ENCODE measurements at regions not wholly inside any gene's neighbourhood (a gene's known extent, or its start where the extent isn't known, plus 50 kb on each side); places are given as distances from the start of the nearest gene placed in this dataset.

DNA sequence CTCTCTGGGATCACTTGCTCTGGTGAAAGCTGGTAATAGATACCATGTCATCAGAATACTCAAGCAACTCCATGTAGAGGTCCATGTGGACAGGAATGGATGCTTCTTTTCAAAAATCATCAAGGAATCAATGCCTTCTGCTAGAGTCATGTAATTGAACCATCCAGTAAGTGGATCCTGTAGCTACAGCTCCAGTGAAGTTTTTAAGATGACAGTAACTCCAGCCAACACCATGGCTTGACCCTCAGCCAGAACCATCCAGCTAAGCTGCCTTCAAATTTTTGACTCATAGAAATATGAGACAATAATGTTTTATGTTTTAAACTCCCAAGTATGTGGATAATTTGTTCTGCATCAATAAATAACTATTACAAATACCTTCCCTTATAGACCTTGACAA lies 923.7 kb downstream of the EPHA3 start:
- Histone ChIP-seq H3K9me3 (peaks cover 0 to 12% (median 0%) of the 10 kb centered on the region in 12 donors), H3K27me3 (no peaks in the 10 kb centered on the region), H3K4me1 (no peaks in the 10 kb centered on the region), H3K36me3 (no peaks in the 10 kb centered on the region), H3K4me3 (no peak overlapping the region), H3K27ac (no peak overlapping the region)
- no peak for DNase-seq
- intact Hi-C loops (cut with DNase I): no loop called here
- ATAC-seq: no peak
- no peak for TF ChIP-seq POLR2A (IDR thresholded peaks at IDR 0.05)
- TF ChIP-seq, protein P1, sequence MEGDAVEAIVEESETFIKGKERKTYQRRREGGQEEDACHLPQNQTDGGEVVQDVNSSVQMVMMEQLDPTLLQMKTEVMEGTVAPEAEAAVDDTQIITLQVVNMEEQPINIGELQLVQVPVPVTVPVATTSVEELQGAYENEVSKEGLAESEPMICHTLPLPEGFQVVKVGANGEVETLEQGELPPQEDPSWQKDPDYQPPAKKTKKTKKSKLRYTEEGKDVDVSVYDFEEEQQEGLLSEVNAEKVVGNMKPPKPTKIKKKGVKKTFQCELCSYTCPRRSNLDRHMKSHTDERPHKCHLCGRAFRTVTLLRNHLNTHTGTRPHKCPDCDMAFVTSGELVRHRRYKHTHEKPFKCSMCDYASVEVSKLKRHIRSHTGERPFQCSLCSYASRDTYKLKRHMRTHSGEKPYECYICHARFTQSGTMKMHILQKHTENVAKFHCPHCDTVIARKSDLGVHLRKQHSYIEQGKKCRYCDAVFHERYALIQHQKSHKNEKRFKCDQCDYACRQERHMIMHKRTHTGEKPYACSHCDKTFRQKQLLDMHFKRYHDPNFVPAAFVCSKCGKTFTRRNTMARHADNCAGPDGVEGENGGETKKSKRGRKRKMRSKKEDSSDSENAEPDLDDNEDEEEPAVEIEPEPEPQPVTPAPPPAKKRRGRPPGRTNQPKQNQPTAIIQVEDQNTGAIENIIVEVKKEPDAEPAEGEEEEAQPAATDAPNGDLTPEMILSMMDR (IDR thresholded peaks at IDR 0.05): no peak

DNA sequence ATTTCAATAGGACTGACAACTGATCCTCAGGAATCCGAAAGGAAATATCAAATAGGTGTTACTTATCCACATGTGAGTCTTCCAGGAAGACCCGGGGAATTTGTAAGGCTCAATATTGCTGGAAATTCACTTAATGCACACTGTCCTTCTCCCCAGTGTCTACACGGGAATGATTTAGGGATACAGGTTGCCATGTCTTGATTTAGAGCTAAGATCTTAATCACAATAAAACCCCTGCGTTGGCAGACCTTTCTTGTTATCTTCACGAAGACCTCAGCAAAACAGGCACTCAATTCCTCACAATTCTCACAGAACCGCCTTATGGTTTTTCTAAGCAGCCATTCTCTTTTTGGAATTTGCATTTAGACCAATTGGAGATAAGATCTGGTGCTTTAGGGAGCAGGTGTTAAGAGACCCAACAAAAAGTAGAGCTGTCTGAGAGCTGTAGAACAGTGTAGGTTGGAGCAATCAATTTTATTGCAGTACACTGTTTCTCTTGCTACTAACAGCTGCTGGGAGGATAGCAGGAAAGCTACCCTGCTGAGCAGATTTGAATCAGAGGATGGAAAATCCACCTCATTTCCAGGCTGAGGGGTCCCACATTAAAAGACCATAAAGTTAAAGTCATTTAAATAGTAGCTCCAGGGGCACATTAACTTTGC lies 925.7 kb downstream of the EPHA3 start:
- WGBS, 4 donors: 71 to 80% (median 76%) methylated on average over 6 of the region's 6 CpGs
- no peaks in the 10 kb centered on the region for H3K27me3 ChIP-seq
- DNase-seq (no peak), ATAC-seq (no peak)
- TF ChIP-seq, protein P1 (IDR thresholded peaks at IDR 0.05): no peak
- no peak for TF ChIP-seq POLR2A (IDR thresholded peaks at IDR 0.05)
- H3K27ac ChIP-seq: no peak overlapping the region
- intact Hi-C loops (cut with DNase I): no loop called here
- H3K4me1 ChIP-seq: no peaks in the 10 kb centered on the region
- no peaks in the 10 kb centered on the region for H3K36me3 ChIP-seq
- H3K9me3 ChIP-seq: peaks cover 0 to 12% (median 0%) of the 10 kb centered on the region in 12 donors
- H3K4me3 ChIP-seq: no peak overlapping the region

DNA sequence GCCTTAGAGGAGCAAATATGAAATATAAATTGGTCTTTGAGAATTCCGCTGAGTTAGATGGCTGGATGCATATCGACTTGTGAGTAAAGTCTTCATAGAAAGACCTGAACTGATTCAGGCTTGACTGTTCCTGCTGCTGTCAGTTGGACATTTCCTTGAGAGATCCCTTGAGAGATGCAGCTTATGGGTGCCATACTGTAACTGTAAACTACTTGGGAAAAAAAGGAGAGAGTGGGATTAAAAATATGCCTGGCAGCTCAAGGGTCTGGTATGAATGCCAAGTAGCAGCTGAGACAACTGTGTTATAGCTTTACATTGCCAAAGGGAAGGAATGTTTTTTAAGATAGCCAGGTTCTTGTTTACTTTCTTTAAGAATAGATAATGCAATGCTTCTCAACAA lies 926.6 kb downstream of the EPHA3 start:
- ATAC-seq (no peak), DNase-seq (no peak)
- Histone ChIP-seq H3K27ac (no peak overlapping the region), H3K4me3 (no peak overlapping the region), H3K36me3 (no peaks in the 10 kb centered on the region), H3K27me3 (no peaks in the 10 kb centered on the region), H3K4me1 (no peaks in the 10 kb centered on the region), H3K9me3 (peaks cover 0 to 10% (median 0%) of the 10 kb centered on the region in 12 donors)
- intact Hi-C loops (cut with DNase I): no loop called here
- TF ChIP-seq POLR2A (IDR thresholded peaks at IDR 0.05): no peak
- TF ChIP-seq, protein P1 (IDR thresholded peaks at IDR 0.05): no peak
- 87 to 94% (median 88%) methylated on average over 2 of the region's 2 CpGs for WGBS, 4 donors

DNA sequence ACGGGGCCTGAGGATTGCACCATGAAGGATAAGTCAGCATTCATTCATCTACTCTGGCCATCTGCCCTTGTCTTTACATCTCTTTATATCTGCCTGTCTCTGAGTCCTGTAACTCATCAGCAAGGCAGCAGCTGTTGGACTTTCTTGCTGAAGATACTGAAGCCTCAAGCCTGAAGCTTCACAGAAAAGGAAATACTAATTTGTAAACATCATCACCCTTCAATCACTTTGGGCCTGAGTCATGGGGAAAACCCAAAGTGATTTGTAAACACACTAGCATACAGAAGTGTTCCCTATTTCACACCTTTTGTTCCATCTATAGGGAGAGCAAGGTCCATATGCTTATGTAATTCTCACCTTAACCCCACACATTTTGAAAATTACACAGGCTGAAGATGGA lies 928.2 kb downstream of the EPHA3 start:
- TF ChIP-seq POLR2A (IDR thresholded peaks at IDR 0.05): no peak
- TF ChIP-seq, protein P1 (IDR thresholded peaks at IDR 0.05): no peak
- Histone ChIP-seq H3K4me3 (no peak overlapping the region), H3K9me3 (no peaks in the 10 kb centered on the region), H3K27ac (no peak overlapping the region), H3K36me3 (no peaks in the 10 kb centered on the region), H3K27me3 (no peaks in the 10 kb centered on the region), H3K4me1 (no peaks in the 10 kb centered on the region)
- DNase-seq (no peak), ATAC-seq (no peak)
- WGBS, 4 donors: 57 to 65% (median 60%) methylated on average over 1 of the region's 1 CpG
- intact Hi-C loops (cut with DNase I): no loop called here
